T-helper 1 cell treated with Interleukin-12 subunit alpha and Interleukin-12 subunit beta and Interleukin-4 antibody, amounts not matched to agents 30 ng/mL and 1 ng/mL, for 36 hours (primary cell): ENCODE measurements at regions not wholly inside any gene's neighbourhood (a gene's known extent, or its start where the extent isn't known, plus 50 kb on each side); places are given as distances from the start of the nearest gene placed in this dataset.

Source experiments
- intact Hi-C: fragments of 100-400 bp; cut with micrococcal nuclease; formaldehyde crosslinking; loops from one replicate; pipeline ENCODE4 v1.15.1; 2024

GRCh38 chr1:82525378-82525777 lies 724.6 kb downstream of the ADGRL2 start:
- intact Hi-C loops = no loop called here

GRCh38 chr1:82520611-82521010 lies 719.9 kb downstream of the ADGRL2 start:
- intact Hi-C loops = no loop called here

DNA sequence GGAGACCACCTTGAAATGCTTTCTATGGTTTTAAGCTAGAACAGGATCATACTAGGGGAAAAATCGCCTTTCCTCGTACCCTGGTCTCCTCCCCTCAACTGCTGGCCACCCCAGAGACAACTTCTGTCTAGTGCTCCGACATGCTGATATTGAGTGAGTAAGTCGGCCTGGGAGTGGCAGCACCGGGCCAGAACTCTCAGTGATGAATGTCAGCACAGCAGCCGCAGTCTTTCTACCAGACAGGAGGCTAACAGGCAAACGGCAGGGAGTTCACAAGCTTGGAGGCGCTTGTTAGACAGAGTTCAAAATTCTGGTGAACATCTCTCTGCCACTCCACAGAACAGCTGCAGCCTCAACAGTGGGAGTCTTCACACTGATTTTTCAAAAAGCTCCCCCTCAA lies 716.9 kb downstream of the ADGRL2 start:
- intact Hi-C loops = no loop called here

DNA sequence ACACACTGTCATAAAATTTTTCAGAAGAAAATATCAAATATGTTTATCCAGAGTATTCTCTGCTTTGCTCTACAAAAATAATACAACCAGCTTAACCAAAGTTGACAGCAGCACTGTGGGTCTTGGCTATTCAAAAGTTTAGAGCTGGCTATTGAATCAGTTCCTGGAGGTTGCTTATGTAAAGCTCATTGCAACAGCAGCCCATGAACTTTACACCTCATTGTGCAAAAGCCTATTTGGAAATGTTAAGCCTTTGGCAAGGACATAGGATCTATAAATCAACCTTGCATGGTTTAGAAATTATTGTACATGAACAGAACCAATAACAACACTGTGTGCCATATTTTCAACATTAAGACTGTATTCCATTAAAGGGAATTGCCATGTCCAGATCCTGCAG lies 714.9 kb downstream of the ADGRL2 start:
- intact Hi-C loops = no loop called here

DNA sequence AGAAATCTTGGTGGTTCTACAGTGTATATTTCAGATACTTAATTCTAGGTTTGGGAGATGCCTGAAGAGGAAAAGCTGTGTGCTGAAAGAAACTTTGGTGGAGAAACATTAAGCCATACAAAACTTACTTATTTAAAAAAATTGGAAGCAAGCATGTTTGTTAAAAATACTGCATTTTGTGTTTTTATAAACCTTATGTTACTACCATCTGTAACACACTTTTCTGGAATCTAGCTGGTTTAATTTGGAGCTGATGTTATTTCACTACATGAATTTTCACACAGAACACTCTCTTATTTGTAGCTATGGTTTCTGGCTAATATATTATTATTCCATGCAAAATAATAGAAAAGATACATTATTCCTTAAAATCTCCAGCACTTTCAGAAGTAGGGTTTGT lies 710.7 kb downstream of the ADGRL2 start:
- intact Hi-C loops = no loop called here

DNA sequence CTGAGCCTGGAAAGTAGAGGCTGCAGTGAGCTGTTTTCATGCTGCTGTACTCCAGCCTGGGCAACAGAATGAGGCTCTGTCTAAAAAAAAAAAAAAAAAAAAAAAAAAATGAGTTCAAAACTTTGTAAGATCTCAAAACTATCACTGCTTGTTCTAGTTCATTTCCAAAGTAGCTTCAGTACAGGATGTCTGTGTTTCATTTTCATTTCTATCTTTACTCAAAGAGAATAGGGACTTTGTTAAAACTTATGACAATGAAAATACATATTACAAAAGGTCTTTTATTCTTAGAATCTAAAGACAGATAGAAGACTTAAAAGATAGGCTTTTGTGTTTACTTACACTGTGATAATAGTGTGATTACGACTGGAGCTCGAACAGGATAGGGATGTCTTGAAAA lies 709.7 kb downstream of the ADGRL2 start:
- intact Hi-C loops = no loop called here

DNA sequence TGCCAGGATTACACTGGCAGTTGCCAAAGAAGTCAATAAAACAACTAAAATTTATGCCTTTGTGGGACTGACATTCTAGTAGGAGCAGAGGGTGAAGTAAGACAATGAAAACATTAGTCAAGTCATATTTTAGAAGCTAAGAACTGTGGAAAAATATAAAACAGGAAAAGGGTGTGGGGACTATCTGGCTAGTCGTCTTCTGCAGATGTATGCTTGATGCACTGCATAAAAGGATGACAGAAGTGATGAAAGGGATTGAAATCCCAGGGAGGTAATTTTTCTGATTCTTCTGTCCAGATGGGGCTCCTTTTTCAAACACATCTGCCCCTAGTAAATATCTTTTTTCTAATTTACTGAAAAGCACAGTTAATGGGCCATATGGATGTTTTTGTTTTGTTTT lies 706.3 kb downstream of the ADGRL2 start:
- intact Hi-C loops = no loop called here

DNA sequence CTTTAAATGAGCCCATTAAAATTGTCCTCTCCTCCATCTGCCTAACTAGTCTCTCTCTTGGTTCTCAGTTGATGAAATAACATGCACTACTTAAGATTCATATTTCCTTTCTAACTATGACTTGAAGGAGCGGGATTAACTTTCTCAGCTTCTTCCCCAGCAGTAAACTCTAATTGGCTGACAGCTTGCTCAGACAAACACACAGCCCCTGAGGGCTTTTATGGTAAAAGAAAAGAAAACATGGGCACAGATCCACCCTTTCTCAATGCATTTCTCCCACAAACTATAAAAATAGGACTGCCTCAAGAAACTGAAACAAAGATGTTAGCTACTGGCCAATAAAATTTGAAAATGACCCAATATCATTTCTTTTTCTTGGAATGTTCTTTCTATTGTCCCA lies 703.1 kb downstream of the ADGRL2 start:
- intact Hi-C loops = no loop called here

DNA sequence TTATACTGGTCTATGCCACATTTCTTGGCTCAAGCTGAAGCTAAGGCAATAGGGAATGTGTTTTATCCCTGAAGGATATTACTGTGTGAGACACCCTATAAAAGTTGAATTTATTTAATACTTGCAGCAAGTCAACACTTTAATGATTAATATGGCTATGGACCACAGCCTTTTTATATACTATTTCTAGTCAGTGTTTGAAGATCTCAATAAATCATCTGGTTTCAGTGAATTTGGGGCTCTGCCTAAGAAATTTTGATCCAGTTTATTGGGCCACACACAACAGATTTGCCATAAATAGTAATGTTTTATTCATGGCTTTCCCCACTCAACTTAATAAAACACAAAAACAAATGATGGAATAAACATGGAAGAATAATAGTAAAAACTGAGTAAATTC lies 698.3 kb downstream of the ADGRL2 start:
- intact Hi-C loops = no loop called here

DNA sequence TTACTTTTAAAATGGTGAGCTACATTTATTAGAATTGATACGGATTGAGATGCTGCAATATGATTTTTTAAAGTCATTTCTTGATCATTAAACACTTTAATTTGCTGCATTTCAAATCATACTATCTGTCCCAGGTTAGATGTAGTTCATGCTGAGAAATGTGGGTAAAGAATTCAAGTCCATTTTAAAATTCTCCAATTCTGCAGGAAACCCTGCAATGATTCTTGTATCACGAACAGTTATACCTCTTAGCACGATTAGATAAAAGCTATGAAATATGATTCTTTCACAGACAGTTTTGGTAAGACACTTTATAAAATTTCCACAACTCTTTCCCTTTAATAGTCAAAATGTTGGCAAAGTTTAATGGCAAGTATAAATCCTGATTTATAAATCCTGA lies 693.4 kb downstream of the ADGRL2 start:
- intact Hi-C loops = no loop called here

DNA sequence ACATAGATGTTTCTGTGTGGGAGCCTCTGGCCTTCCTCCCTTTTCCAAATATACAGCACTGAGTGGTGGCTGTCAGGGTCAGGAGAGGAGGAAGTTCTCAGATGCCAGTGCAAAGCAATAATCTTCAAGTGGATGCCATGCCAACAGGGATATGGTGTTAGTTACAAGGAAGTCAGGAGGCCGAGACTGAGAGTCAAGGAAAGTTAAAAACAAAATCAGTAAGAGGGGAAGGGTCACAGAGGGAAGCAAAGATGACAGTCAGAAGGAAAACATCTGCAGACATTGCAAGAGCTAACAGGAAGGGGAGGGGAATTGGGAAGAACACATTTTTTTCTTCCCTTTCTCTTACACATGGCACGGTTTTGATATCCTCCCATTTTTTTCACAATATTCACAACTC lies 691.4 kb downstream of the ADGRL2 start:
- intact Hi-C loops = no loop called here

GRCh38 chr1:82491301-82492048 lies 690.7 kb downstream of the ADGRL2 start:
- intact Hi-C loops = no loop called here

GRCh38 chr1:82487778-82488177 lies 687.0 kb downstream of the ADGRL2 start:
- intact Hi-C loops = no loop called here

GRCh38 chr1:82486969-82487368 lies 686.2 kb downstream of the ADGRL2 start:
- intact Hi-C loops = no loop called here

- intact Hi-C loops = no loop called here
Observed at GRCh38 chr1:82486468-82486867, 685.7 kb downstream of the ADGRL2 start.

GRCh38 chr1:82485591-82486369 lies 685.0 kb downstream of the ADGRL2 start:
- intact Hi-C loops = no loop called here

DNA sequence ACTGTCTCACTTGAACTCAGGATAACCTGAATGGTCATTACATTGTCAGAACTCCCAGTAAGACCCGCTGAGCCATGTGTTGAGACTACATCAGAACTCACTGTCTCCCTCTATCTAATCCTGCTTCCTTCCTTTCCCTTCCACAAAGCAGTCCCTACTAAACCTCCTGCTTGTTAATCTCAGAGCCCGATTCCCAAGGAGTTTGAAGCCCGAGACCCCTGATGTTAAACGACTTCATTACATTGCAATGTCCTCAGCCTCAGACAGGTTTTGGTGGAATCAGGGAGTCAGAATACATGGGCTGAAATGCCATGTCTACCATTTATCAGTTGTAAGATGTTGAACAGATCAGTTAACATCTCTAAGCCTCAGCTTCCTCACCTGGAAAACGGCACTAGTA lies 682.4 kb downstream of the ADGRL2 start:
- intact Hi-C loops = no loop called here

GRCh38 chr1:82478916-82479315 lies 678.2 kb downstream of the ADGRL2 start:
- intact Hi-C loops = no loop called here

GRCh38 chr1:82472489-82473131 lies 671.9 kb downstream of the ADGRL2 start:
- intact Hi-C loops = no loop called here

- intact Hi-C loops = no loop called here
Observed at GRCh38 chr1:82466891-82467290, 666.2 kb downstream of the ADGRL2 start.

- intact Hi-C loops = no loop called here
Observed at GRCh38 chr1:82466416-82466815, 665.7 kb downstream of the ADGRL2 start.

GRCh38 chr1:82465024-82465423 lies 664.3 kb downstream of the ADGRL2 start:
- intact Hi-C loops = no loop called here
